HG03460 (cell line): ENCODE measurements at regions not wholly inside any gene's neighbourhood (a gene's known extent, or its start where the extent isn't known, plus 50 kb on each side); places are given as distances from the start of the nearest gene placed in this dataset.

Experiments used
- ATAC-seq: cut with Tn5 transposase; IDR thresholded peaks from one replicate; pipeline ENCODE4 v1.9.1; 2021; ENCODE audit not compliant: unreplicated experiment

- ATAC-seq: no peak
Observed at GRCh38 chr12:97408363-97408762, 54.2 kb upstream of the RMST start.

GRCh38 chr12:97411341-97411740, 51.3 kb upstream of the RMST start:
- ATAC-seq: no peak
